ENCODE measurements at regions not wholly inside any gene's neighbourhood (a gene's known extent, or its start where the extent isn't known, plus 50 kb on each side); places are given as distances from the start of the nearest gene placed in this dataset.

- TF ChIP-seq CTCF (IDR thresholded peaks at IDR 0.05) (no peak), POLR2A (IDR thresholded peaks at IDR 0.05) (no peak), EP300 (IDR thresholded peaks at IDR 0.05) (no peak)
These were observed 155.0 kb downstream of the TUSC7 start for GRCh38 chr3:116864590-116864927.
